SU-DHL-6 (cell line): ENCODE measurements at regions not wholly inside any gene's neighbourhood (a gene's known extent, or its start where the extent isn't known, plus 50 kb on each side); places are given as distances from the start of the nearest gene placed in this dataset.

ENCODE experiments used
- H2AFZ ChIP-seq: fragments of 200-600 bp; sonication (generic); 2 replicates; pipeline ENCODE4 v1.6.1; 2014; ENCODE audit warnings: low read depth, mild to moderate bottlenecking, moderate library complexity, mixed read lengths, antibody characterized with exemption, low read length; ENCODE audit not compliant: severe bottlenecking
- H3F3A ChIP-seq: fragments of 200-600 bp; shearing (Covaris generic); 2 replicates; pipeline ENCODE4 v1.6.0; 2016; ENCODE audit warnings: antibody characterized with exemption, mild to moderate bottlenecking; ENCODE audit not compliant: insufficient read depth
- H3K27ac ChIP-seq: fragments of 200-600 bp; sonication (generic); 2 replicates; pipeline ENCODE4 v1.5.1; 2016; ENCODE audit warnings: low read depth, mild to moderate bottlenecking, low read length, moderate library complexity, mixed read lengths
- H3K27me3 ChIP-seq: fragments of 200-600 bp; sonication (generic), shearing (Covaris generic); 2 replicates; pipeline ENCODE4 v1.6.0; 2014; ENCODE audit warnings: mild to moderate bottlenecking, low read length
- H3K36me3 ChIP-seq: fragments of 200-600 bp; sonication (generic); 2 replicates; pipeline ENCODE4 v1.6.1; 2014; ENCODE audit warnings: mild to moderate bottlenecking, low read length, mixed read lengths
- H3K4me2 ChIP-seq: fragments of 300-600, 200-600 bp; shearing (Covaris generic), sonication (generic); 2 replicates; pipeline ENCODE4 v1.6.0; 2014; ENCODE audit warnings: low read length, low read depth, mild to moderate bottlenecking; ENCODE audit not compliant: poor library complexity, severe bottlenecking
- H3K4me3 ChIP-seq: fragments of 200-600 bp; sonication (generic); 2 replicates; pipeline ENCODE4 v1.5.1; 2014; ENCODE audit warnings: antibody characterized with exemption, low read length, mild to moderate bottlenecking, mixed read lengths; ENCODE audit not compliant: insufficient read depth, poor library complexity, severe bottlenecking
- H3K79me2 ChIP-seq: fragments of 200-600 bp; sonication (generic); 2 replicates; pipeline ENCODE4 v1.6.1; 2014; ENCODE audit warnings: mild to moderate bottlenecking, low read length, moderate library complexity; ENCODE audit not compliant: insufficient read depth
- H3K9ac ChIP-seq: fragments of 200-600 bp; sonication (generic); 2 replicates; pipeline ENCODE4 v1.7.0; 2014; ENCODE audit warnings: mild to moderate bottlenecking, low read length
- H3K9me2 ChIP-seq: fragments of 200-600 bp; sonication (generic); replicated peaks from 2 replicates; pipeline ENCODE4 v1.6.1; 2014; ENCODE audit warnings: low read length; ENCODE audit not compliant: insufficient read depth
- H3K9me3 ChIP-seq: fragments of 200-600 bp; sonication (generic); 2 replicates; pipeline ENCODE4 v1.6.1; 2014; ENCODE audit warnings: low read length, mixed read lengths; ENCODE audit not compliant: insufficient read depth
- H4K20me1 ChIP-seq: fragments of 200-600 bp; sonication (generic); 2 replicates; pipeline ENCODE4 v1.6.1; 2014; ENCODE audit warnings: low read depth, mild to moderate bottlenecking, antibody characterized with exemption, low read length, moderate library complexity, mixed read lengths
- EZH2phosphoT487 ChIP-seq: fragments of 200-600 bp; sonication (generic), shearing (Covaris generic); conservative IDR thresholded peaks from 2 replicates; pipeline ENCODE4 v1.6.1; 2018; ENCODE audit warnings: mild to moderate bottlenecking, antibody characterized with exemption, low read length, moderate library complexity, mixed read lengths
- TF ChIP-seq, protein P1 (sequence below): fragments of 200-600 bp; sonication (generic); IDR thresholded peaks from one replicate; pipeline ENCODE4 v1.5.1; 2017; ENCODE audit warnings: antibody characterized with exemption, mild to moderate bottlenecking, low read length, moderate library complexity; ENCODE audit not compliant: insufficient read depth, poor library complexity, severe bottlenecking

DNA sequence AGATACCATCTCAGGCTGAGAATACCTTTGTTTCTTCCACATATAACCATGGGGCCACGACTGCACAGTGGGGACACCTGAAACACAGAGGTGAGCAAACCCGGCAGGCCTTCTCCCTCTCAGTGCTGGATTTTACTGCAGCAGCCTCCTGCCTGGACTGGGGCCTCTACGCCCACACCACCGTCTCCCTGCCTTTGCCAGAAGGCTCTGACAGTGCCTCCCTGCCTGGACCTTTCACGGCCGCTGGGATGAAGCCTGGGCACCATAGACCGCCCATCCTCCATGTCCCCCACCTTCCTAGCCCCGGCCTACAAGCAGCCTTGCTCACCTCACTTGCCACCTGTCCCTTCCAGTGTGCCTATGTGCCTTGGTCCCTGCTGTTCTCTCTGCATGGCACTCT lies 214.3 kb downstream of the NFKBIZ start:
- Histone ChIP-seq H2AFZ (no peak overlapping the region), H3K27ac (no peak overlapping the region), H3K79me2 (no peaks in the 10 kb centered on the region), H3K9ac (no peak overlapping the region), H3F3A (no peaks in the 10 kb centered on the region), H3K4me2 (no peak overlapping the region), H3K27me3 (no peaks in the 10 kb centered on the region), H3K36me3 (no peaks in the 10 kb centered on the region), H3K9me2 (no peaks in the 10 kb centered on the region), H4K20me1 (no peaks in the 10 kb centered on the region), H3K4me3 (no peak overlapping the region), H3K9me3 (no peaks in the 10 kb centered on the region)
- TF ChIP-seq, protein P1, sequence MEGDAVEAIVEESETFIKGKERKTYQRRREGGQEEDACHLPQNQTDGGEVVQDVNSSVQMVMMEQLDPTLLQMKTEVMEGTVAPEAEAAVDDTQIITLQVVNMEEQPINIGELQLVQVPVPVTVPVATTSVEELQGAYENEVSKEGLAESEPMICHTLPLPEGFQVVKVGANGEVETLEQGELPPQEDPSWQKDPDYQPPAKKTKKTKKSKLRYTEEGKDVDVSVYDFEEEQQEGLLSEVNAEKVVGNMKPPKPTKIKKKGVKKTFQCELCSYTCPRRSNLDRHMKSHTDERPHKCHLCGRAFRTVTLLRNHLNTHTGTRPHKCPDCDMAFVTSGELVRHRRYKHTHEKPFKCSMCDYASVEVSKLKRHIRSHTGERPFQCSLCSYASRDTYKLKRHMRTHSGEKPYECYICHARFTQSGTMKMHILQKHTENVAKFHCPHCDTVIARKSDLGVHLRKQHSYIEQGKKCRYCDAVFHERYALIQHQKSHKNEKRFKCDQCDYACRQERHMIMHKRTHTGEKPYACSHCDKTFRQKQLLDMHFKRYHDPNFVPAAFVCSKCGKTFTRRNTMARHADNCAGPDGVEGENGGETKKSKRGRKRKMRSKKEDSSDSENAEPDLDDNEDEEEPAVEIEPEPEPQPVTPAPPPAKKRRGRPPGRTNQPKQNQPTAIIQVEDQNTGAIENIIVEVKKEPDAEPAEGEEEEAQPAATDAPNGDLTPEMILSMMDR, result no peak
- no peak for TF ChIP-seq EZH2phosphoT487

DNA sequence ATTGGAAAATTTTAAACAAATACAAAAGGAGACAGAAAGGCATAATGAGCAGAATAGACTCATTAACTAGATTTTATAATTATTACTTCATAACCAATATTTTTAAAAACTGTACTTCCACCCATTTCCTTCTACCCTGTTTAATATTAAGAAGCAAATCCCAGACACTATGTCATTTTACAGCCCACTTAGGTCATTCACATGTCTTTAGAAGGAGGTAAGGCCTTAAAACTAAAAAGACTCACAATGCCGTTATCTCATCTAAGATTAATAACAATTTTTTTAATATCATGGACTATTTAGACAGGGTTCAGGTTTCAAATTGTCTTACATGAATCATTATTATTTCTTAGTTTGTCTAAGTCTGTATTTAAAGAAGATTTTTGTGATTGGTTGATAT lies 217.2 kb downstream of the NFKBIZ start:
- Histone ChIP-seq H3K9me2 (no peaks in the 10 kb centered on the region), H4K20me1 (no peaks in the 10 kb centered on the region), H3K79me2 (no peaks in the 10 kb centered on the region), H3K36me3 (no peaks in the 10 kb centered on the region), H3K4me2 (no peak overlapping the region), H3K27ac (no peak overlapping the region), H3K9ac (no peak overlapping the region), H3K9me3 (no peaks in the 10 kb centered on the region), H2AFZ (no peak overlapping the region), H3F3A (no peaks in the 10 kb centered on the region), H3K27me3 (no peaks in the 10 kb centered on the region), H3K4me3 (no peak overlapping the region)
- TF ChIP-seq, protein P1, result no peak
- no peak for TF ChIP-seq EZH2phosphoT487

DNA sequence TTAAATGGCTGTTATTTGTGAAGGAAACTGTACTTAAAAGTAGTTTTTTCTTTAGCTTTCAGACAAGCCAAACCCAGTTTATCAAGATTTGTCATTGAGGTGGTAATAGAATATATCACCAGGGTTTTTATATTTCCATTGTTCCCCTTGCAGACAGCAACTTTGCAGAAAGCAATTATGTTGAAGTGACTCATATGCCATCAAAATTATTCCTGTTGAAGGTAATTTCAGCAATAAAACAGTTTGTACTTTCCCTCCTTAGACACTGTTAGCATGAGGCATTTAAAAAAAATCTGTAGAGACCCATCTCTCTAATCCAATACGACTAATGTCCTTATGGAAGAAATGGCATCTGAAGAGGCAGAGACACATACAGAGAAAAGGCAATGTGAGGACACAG lies 219.0 kb downstream of the NFKBIZ start:
- H3K27ac ChIP-seq, result no peak overlapping the region
- no peaks in the 10 kb centered on the region for H3K36me3 ChIP-seq
- no peaks in the 10 kb centered on the region for H3K9me3 ChIP-seq

More for the DNA sequence above, 219.0 kb downstream of the NFKBIZ start:
- Histone ChIP-seq H3K9me2 (no peaks in the 10 kb centered on the region), H3K4me2 (no peak overlapping the region), H4K20me1 (no peaks in the 10 kb centered on the region), H2AFZ (no peak overlapping the region), H3K79me2 (no peaks in the 10 kb centered on the region), H3K27me3 (no peaks in the 10 kb centered on the region), H3F3A (no peaks in the 10 kb centered on the region), H3K4me3 (no peak overlapping the region), H3K9ac (no peak overlapping the region)
- TF ChIP-seq EZH2phosphoT487, result no peak
- TF ChIP-seq, protein P1, result no peak
